NB4 (cell line): ENCODE measurements at regions not wholly inside any gene's neighbourhood (a gene's known extent, or its start where the extent isn't known, plus 50 kb on each side); places are given as distances from the start of the nearest gene placed in this dataset.
"Not testable (repeated sequence)": the region's sequence is repeated elsewhere in the genome, so short reads cannot be mapped to it uniquely, and the experiment has no call there.

Source experiments
- DNase-seq: peaks from one replicate; pipeline ENCODE4 v3.0.0; 2010; ENCODE audit warnings: low read depth
- H3K4me3 ChIP-seq: one replicate; pipeline ENCODE4 v1.5.1; 2011; ENCODE audit warnings: mild to moderate bottlenecking, low read depth, low read length, moderate library complexity
- MYC ChIP-seq: IDR thresholded peaks from 2 replicates; pipeline ENCODE4 v1.6.1; 2011; ENCODE audit warnings: low read depth, low read length
- POLR2A ChIP-seq: IDR thresholded peaks from 2 replicates; pipeline ENCODE4 v1.6.1; 2011; ENCODE audit warnings: mild to moderate bottlenecking; ENCODE audit not compliant: insufficient read length; ENCODE audit errors: extremely low read depth
- TF ChIP-seq, protein P1 (sequence below): IDR thresholded peaks from one replicate; pipeline ENCODE4 v1.5.1; 2012; ENCODE audit warnings: low read depth, low read length
- TF ChIP-seq, protein P2 (sequence below): IDR thresholded peaks from 2 replicates; pipeline ENCODE4 v1.6.1; 2011; ENCODE audit warnings: low read depth, low read length

- no peak for TF ChIP-seq POLR2A
- TF ChIP-seq MYC: no peak
- TF ChIP-seq, protein P1, sequence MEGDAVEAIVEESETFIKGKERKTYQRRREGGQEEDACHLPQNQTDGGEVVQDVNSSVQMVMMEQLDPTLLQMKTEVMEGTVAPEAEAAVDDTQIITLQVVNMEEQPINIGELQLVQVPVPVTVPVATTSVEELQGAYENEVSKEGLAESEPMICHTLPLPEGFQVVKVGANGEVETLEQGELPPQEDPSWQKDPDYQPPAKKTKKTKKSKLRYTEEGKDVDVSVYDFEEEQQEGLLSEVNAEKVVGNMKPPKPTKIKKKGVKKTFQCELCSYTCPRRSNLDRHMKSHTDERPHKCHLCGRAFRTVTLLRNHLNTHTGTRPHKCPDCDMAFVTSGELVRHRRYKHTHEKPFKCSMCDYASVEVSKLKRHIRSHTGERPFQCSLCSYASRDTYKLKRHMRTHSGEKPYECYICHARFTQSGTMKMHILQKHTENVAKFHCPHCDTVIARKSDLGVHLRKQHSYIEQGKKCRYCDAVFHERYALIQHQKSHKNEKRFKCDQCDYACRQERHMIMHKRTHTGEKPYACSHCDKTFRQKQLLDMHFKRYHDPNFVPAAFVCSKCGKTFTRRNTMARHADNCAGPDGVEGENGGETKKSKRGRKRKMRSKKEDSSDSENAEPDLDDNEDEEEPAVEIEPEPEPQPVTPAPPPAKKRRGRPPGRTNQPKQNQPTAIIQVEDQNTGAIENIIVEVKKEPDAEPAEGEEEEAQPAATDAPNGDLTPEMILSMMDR: peak; percentile 67
- TF ChIP-seq, protein P2, sequence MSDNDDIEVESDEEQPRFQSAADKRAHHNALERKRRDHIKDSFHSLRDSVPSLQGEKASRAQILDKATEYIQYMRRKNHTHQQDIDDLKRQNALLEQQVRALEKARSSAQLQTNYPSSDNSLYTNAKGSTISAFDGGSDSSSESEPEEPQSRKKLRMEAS: peak; percentile 66
- DNase-seq: peak; percentile 58
These were observed 757.0 kb upstream of the NECTIN3 start for GRCh38 chr3:110314512-110315114.

DNA sequence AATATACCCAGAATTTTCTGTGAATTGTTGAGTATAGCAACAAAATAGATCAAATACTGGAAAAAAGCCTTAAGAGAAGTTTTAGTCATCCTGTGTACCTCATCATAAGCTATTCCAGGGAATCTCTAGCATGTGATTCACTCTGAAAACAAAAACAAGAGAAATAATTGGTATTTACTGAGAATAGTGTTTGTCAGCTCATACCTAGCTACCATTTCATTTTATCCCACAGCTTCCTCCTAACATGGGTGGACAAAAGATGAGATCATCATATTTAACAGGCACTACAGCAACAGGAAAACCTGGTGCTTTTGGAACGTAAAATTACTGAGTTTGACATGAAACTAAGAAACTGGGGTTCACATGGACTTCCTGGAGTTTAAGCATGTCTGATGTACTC, 753.5 kb upstream of the NECTIN3 start:
- no peak for DNase-seq
- TF ChIP-seq MYC: no peak
- no peak for TF ChIP-seq POLR2A
- TF ChIP-seq, protein P2: no peak
- TF ChIP-seq, protein P1: no peak
- no peak overlapping the region for H3K4me3 ChIP-seq

More at GRCh38 chr3:110314512-110315114, 757.0 kb upstream of the NECTIN3 start:
- H3K4me3 ChIP-seq: no peak overlapping the region

DNA sequence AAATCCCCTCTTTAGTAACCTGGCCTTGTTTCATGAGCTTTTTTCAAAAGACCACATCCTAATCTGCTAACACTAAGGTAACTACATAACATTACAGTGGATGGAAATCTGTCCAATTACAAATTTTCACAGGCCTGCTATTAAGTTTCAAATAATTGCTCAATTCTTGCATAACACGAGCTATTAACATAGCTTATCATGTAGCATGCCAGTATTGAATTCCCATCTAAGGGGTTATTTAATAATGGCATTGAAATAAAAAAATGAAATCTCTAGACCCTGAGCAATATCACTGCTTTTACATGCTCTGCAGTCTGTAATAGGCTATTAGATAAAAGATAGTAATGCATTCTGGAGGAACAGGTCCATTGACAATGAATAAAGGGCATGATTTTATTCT, 748.3 kb upstream of the NECTIN3 start:
- H3K4me3 ChIP-seq: no peak overlapping the region
- no peak for DNase-seq
- TF ChIP-seq, protein P2: no peak
- no peak for TF ChIP-seq MYC
- TF ChIP-seq, protein P1: no peak
- no peak for TF ChIP-seq POLR2A

- H3K4me3 ChIP-seq: no peak overlapping the region
- no peak for TF ChIP-seq MYC
- no peak for TF ChIP-seq POLR2A
- TF ChIP-seq, protein P1: no peak
- TF ChIP-seq, protein P2: no peak
- no peak for DNase-seq
These were observed 747.4 kb upstream of the NECTIN3 start for GRCh38 chr3:110324171-110324705.

GRCh38 chr3:110327870-110328269, 743.7 kb upstream of the NECTIN3 start:
- DNase-seq: no peak
- H3K4me3 ChIP-seq: no peak overlapping the region
- TF ChIP-seq POLR2A (no peak), MYC (no peak)

DNA sequence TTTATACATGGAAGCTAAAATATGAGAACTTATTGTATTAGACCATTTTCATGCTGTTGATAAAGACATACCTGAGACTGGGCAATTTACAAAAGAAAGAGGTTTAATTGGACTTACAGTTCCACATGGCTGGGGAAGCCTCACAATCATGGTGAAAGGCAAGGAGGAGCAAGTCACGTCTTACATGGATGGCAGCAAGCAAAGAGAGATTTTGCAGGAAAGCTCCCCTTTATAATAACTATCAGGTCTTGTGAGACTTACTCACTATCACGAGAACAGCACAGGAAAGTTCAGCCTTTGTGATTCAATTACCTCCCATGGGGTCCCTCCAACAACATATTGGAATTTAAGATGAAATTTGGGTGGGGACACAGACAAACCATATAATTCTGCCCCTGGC, 740.1 kb upstream of the NECTIN3 start:
- not testable (repeated sequence) for DNase-seq, H3K4me3 ChIP-seq

- no peak for TF ChIP-seq POLR2A
- TF ChIP-seq, protein P2: no peak
- TF ChIP-seq, protein P1: no peak
- TF ChIP-seq MYC: no peak
- no peak overlapping the region for H3K4me3 ChIP-seq
- no peak for DNase-seq
These were observed 739.0 kb upstream of the NECTIN3 start for GRCh38 chr3:110332629-110333028.
